ENCODE measurements at regions not wholly inside any gene's neighbourhood (a gene's known extent, or its start where the extent isn't known, plus 50 kb on each side); places are given as distances from the start of the nearest gene placed in this dataset.

- H3K4me3 Mint-ChIP-seq, result no peak overlapping the region
- H3K9me3 Mint-ChIP-seq, result peaks cover 0 to 9% (median 2%) of the 10 kb centered on the region in 7 donors
- H3K4me2 ChIP-seq (replicated peaks; ENCODE audit: extremely low read depth, low read length, poor library complexity, severe bottlenecking), result no peak overlapping the region
Observed at GRCh38 chr2:65794994-65795393, 362.6 kb upstream of the SPRED2 start.

GRCh38 chr2:65791404-65791975 lies 359.1 kb upstream of the SPRED2 start:
- 94% methylated on average over 6 of the region's 9 CpGs for WGBS (ENCODE audit: insufficient coverage)
- TF ChIP-seq, protein P1, sequence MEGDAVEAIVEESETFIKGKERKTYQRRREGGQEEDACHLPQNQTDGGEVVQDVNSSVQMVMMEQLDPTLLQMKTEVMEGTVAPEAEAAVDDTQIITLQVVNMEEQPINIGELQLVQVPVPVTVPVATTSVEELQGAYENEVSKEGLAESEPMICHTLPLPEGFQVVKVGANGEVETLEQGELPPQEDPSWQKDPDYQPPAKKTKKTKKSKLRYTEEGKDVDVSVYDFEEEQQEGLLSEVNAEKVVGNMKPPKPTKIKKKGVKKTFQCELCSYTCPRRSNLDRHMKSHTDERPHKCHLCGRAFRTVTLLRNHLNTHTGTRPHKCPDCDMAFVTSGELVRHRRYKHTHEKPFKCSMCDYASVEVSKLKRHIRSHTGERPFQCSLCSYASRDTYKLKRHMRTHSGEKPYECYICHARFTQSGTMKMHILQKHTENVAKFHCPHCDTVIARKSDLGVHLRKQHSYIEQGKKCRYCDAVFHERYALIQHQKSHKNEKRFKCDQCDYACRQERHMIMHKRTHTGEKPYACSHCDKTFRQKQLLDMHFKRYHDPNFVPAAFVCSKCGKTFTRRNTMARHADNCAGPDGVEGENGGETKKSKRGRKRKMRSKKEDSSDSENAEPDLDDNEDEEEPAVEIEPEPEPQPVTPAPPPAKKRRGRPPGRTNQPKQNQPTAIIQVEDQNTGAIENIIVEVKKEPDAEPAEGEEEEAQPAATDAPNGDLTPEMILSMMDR (IDR thresholded peaks at IDR 0.05), result no peak

More at GRCh38 chr2:65794994-65795393, 362.6 kb upstream of the SPRED2 start:
- Histone ChIP-seq H3K9ac (ENCODE audit: insufficient read depth, low read length, poor library complexity, severe bottlenecking) (no peak overlapping the region), H4K20me1 (ENCODE audit: insufficient read depth, low read length) (no peaks in the 10 kb centered on the region), H3K79me2 (ENCODE audit: insufficient read depth, low read length) (no peaks in the 10 kb centered on the region), H3K4me3 (replicated peaks in 1 of 3; ENCODE audit: low read depth in 2 of 3, low read length in 3 of 3) (no peak overlapping the region), H3K27ac (ENCODE audit: low read depth in 1 of 2, low read length in 2 of 2) (no peak overlapping the region), H2AFZ (ENCODE audit: insufficient read depth, low read depth, low read length, poor library complexity, severe bottlenecking) (no peak overlapping the region), H3K36me3 (replicated peaks in 1 of 2; ENCODE audit: control insufficient read depth in 1 of 2, insufficient read depth in 2 of 2, low read length in 2 of 2) (no peaks in the 10 kb centered on the region), H3K9me3 (replicated peaks in 1 of 2; ENCODE audit: control insufficient read depth in 1 of 2, insufficient read depth in 1 of 2, low read length in 2 of 2) (no peaks in the 10 kb centered on the region), H3K27me3 (ENCODE audit: control insufficient read depth in 2 of 2, insufficient read depth in 2 of 2, low read length in 2 of 2) (no peaks in the 10 kb centered on the region), H3K4me1 (ENCODE audit: control insufficient read depth in 1 of 2, insufficient read depth in 2 of 2, low read length in 2 of 2) (no peaks in the 10 kb centered on the region)
- TF ChIP-seq, protein P1 (IDR thresholded peaks at IDR 0.05), result no peak
- intact Hi-C loops (cut with micrococcal nuclease), result no loop called here
- H3K27me3 Mint-ChIP-seq (ENCODE audit: low read depth in 3 of 3), result peaks cover 0 to 2% (median 2%) of the 10 kb centered on the region in 3 donors
- no peaks in the 10 kb centered on the region for H3K4me1 Mint-ChIP-seq
- H3K36me3 Mint-ChIP-seq, result no peaks in the 10 kb centered on the region
- WGBS (ENCODE audit: insufficient coverage), result 100% methylated on average over 1 of the region's 4 CpGs
- H3K27ac Mint-ChIP-seq, result no peak overlapping the region
- DNase-seq, result no peak

More at GRCh38 chr2:65791404-65791975, 359.1 kb upstream of the SPRED2 start:
- peaks cover 0 to 7% (median 6%) of the 10 kb centered on the region in 3 donors for H3K27me3 Mint-ChIP-seq (ENCODE audit: low read depth in 3 of 3)
- intact Hi-C loops (cut with micrococcal nuclease), result no loop called here
- H3K9me3 Mint-ChIP-seq, result peaks cover 0 to 14% (median 2%) of the 10 kb centered on the region in 7 donors
- no peaks in the 10 kb centered on the region for H3K36me3 Mint-ChIP-seq
- H2AFZ ChIP-seq (ENCODE audit: insufficient read depth, low read depth, low read length, poor library complexity, severe bottlenecking), result no peak overlapping the region
- no peak overlapping the region for H3K27ac Mint-ChIP-seq
- no peak overlapping the region for H3K4me3 Mint-ChIP-seq
- no peaks in the 10 kb centered on the region for H3K9me3 ChIP-seq (replicated peaks in 1 of 2; ENCODE audit: control insufficient read depth in 1 of 2, insufficient read depth in 1 of 2, low read length in 2 of 2)
- no peaks in the 10 kb centered on the region for H3K4me1 Mint-ChIP-seq
- no peak overlapping the region for H3K27ac ChIP-seq (ENCODE audit: low read depth in 1 of 2, low read length in 2 of 2)
- no peaks in the 10 kb centered on the region for H3K79me2 ChIP-seq (ENCODE audit: insufficient read depth, low read length)
- no peak overlapping the region for H3K4me3 ChIP-seq (replicated peaks in 1 of 3; ENCODE audit: low read depth in 2 of 3, low read length in 3 of 3)
- H4K20me1 ChIP-seq (ENCODE audit: insufficient read depth, low read length), result no peaks in the 10 kb centered on the region
- no peak overlapping the region for H3K4me2 ChIP-seq (replicated peaks; ENCODE audit: extremely low read depth, low read length, poor library complexity, severe bottlenecking)
- H3K4me1 ChIP-seq (ENCODE audit: control insufficient read depth in 1 of 2, insufficient read depth in 2 of 2, low read length in 2 of 2), result no peaks in the 10 kb centered on the region
- no peaks in the 10 kb centered on the region for H3K27me3 ChIP-seq (ENCODE audit: control insufficient read depth in 2 of 2, insufficient read depth in 2 of 2, low read length in 2 of 2)
- H3K36me3 ChIP-seq (replicated peaks in 1 of 2; ENCODE audit: control insufficient read depth in 1 of 2, insufficient read depth in 2 of 2, low read length in 2 of 2), result no peaks in the 10 kb centered on the region
- no peak for DNase-seq
- no peak overlapping the region for H3K9ac ChIP-seq (ENCODE audit: insufficient read depth, low read length, poor library complexity, severe bottlenecking)

Measured in CD14-positive monocyte (primary cell).